ENCODE measurements at regions not wholly inside any gene's neighbourhood (a gene's known extent, or its start where the extent isn't known, plus 50 kb on each side); places are given as distances from the start of the nearest gene placed in this dataset.

- no peaks in the 10 kb centered on the region for H3K9me3 ChIP-seq
- H3K9me3 Mint-ChIP-seq (ENCODE audit: unreplicated experiment), result no peaks in the 10 kb centered on the region
- H3K27me3 ChIP-seq (replicated peaks; ENCODE audit: control insufficient read depth, insufficient read depth, low read length), result no peaks in the 10 kb centered on the region
- ChIA-PET POLR2A (no interaction called here), CTCF (no interaction called here)
- intact Hi-C loops (cut with micrococcal nuclease; ENCODE audit: unreplicated experiment), result no loop called here
- TF ChIP-seq CTCF (IDR thresholded peaks at IDR 0.05; ENCODE audit: insufficient read depth in 1 of 2, low read depth in 1 of 2, low read length in 1 of 2, severe bottlenecking in 1 of 2, unreplicated experiment in 1 of 2), result no peak
- no peak overlapping the region for H3K27ac Mint-ChIP-seq (ENCODE audit: unreplicated experiment)
- no peaks in the 10 kb centered on the region for H3K36me3 ChIP-seq (ENCODE audit: control insufficient read depth, insufficient read depth, low read length)
- no TSS peak for BruUV-seq (replicated peaks)
- H3K4me3 Mint-ChIP-seq (ENCODE audit: unreplicated experiment), result no peak overlapping the region
- H3K4me3 ChIP-seq (ENCODE audit: low read depth, low read length), result no peak overlapping the region
- peaks cover 13% of the 10 kb centered on the region for H3K27me3 Mint-ChIP-seq (ENCODE audit: insufficient read depth, unreplicated experiment)
- H3K4me1 Mint-ChIP-seq (ENCODE audit: low read depth, unreplicated experiment), result no peaks in the 10 kb centered on the region
- H3K36me3 Mint-ChIP-seq (ENCODE audit: insufficient read depth, unreplicated experiment), result no peaks in the 10 kb centered on the region
- DNase-seq, result no peak
- no peaks in the 10 kb centered on the region for H3K4me1 ChIP-seq
Measured at GRCh38 chr10:15462253-15462897, 91.3 kb upstream of the FAM171A1 start.

GRCh38 chr10:15461353-15462108 is 90.4 kb upstream of the FAM171A1 start:
- CTCF ChIA-PET, result no interaction called here
- peak in 1 of 2 experiments; percentile 45 for DNase-seq
- no peaks in the 10 kb centered on the region for H3K36me3 Mint-ChIP-seq (ENCODE audit: insufficient read depth, unreplicated experiment)
- no peak overlapping the region for H3K4me3 ChIP-seq (ENCODE audit: low read depth, low read length)
- H3K4me1 Mint-ChIP-seq (ENCODE audit: low read depth, unreplicated experiment), result no peaks in the 10 kb centered on the region
- no peaks in the 10 kb centered on the region for H3K4me1 ChIP-seq
- POLR2A ChIA-PET, result no interaction called here
- TF ChIP-seq CTCF (IDR thresholded peaks at IDR 0.05; ENCODE audit: insufficient read depth in 1 of 2, low read depth in 1 of 2, low read length in 1 of 2, severe bottlenecking in 1 of 2, unreplicated experiment in 1 of 2), result peak; percentile 12 to 25
- no peaks in the 10 kb centered on the region for H3K36me3 ChIP-seq (ENCODE audit: control insufficient read depth, insufficient read depth, low read length)
- peaks cover 9% of the 10 kb centered on the region for H3K27me3 Mint-ChIP-seq (ENCODE audit: insufficient read depth, unreplicated experiment)
- H3K9me3 Mint-ChIP-seq (ENCODE audit: unreplicated experiment), result no peaks in the 10 kb centered on the region
- BruUV-seq (replicated peaks), result no TSS peak
- no peaks in the 10 kb centered on the region for H3K9me3 ChIP-seq
- intact Hi-C loops (cut with micrococcal nuclease; ENCODE audit: unreplicated experiment), result no loop called here
- H3K27me3 ChIP-seq (replicated peaks; ENCODE audit: control insufficient read depth, insufficient read depth, low read length), result no peaks in the 10 kb centered on the region
- H3K27ac Mint-ChIP-seq (ENCODE audit: unreplicated experiment), result no peak overlapping the region
- H3K4me3 Mint-ChIP-seq (ENCODE audit: unreplicated experiment), result no peak overlapping the region

GRCh38 chr10:15460661-15461060 is 89.6 kb upstream of the FAM171A1 start:
- ChIA-PET CTCF (no interaction called here), POLR2A (no interaction called here)
- Histone ChIP-seq H3K36me3 (ENCODE audit: control insufficient read depth, insufficient read depth, low read length) (no peaks in the 10 kb centered on the region), H3K4me1 (no peaks in the 10 kb centered on the region), H3K9me3 (peaks cover 5% of the 10 kb centered on the region; the same call in 1 of the 2 replicates), H3K27me3 (replicated peaks; ENCODE audit: control insufficient read depth, insufficient read depth, low read length) (no peaks in the 10 kb centered on the region), H3K4me3 (ENCODE audit: low read depth, low read length) (no peak overlapping the region)
- H3K36me3 Mint-ChIP-seq (ENCODE audit: insufficient read depth, unreplicated experiment), result no peaks in the 10 kb centered on the region
- H3K4me1 Mint-ChIP-seq (ENCODE audit: low read depth, unreplicated experiment), result no peaks in the 10 kb centered on the region
- intact Hi-C loops (cut with micrococcal nuclease; ENCODE audit: unreplicated experiment), result no loop called here
- TF ChIP-seq CTCF (IDR thresholded peaks at IDR 0.05; ENCODE audit: insufficient read depth in 1 of 2, low read depth in 1 of 2, low read length in 1 of 2, severe bottlenecking in 1 of 2, unreplicated experiment in 1 of 2), result no peak
- no TSS peak for BruUV-seq (replicated peaks)
- no peak overlapping the region for H3K27ac Mint-ChIP-seq (ENCODE audit: unreplicated experiment)
- H3K4me3 Mint-ChIP-seq (ENCODE audit: unreplicated experiment), result no peak overlapping the region
- peaks cover 3% of the 10 kb centered on the region for H3K9me3 Mint-ChIP-seq (ENCODE audit: unreplicated experiment)
- H3K27me3 Mint-ChIP-seq (ENCODE audit: insufficient read depth, unreplicated experiment), result peaks cover 10% of the 10 kb centered on the region
- no peak for DNase-seq

Data from Caco-2 (cell line).